Medulla oblongata (tissue), 1 donor: ENCODE measurements at regions not wholly inside any gene's neighbourhood (a gene's known extent, or its start where the extent isn't known, plus 50 kb on each side); places are given as distances from the start of the nearest gene placed in this dataset.

ENCODE experiments used
- DNase-seq: peaks from one replicate; pipeline ENCODE4 v3.0.0-alpha.2; 2015; ENCODE audit errors: extremely low spot score

DNA sequence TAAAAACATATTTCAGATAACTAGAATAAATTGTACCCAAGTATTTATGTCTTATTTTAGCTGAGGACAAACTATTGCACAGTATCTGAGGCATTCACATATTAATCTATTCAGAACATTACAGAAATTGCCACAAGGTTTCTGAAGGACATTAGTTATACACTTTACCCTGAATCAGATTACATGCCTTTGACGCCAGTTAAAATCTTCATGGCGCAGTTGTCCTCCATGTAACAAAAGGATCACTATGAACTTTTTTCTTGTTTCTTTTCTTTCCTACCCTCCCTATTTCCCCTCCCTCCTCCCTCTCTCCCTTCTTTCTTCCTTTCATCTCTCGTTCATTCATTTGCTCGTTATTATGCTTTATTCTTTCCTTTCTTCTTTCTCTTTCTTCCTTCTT is 176.6 kb upstream of the KITLG start:
- DNase-seq: no peak

DNA sequence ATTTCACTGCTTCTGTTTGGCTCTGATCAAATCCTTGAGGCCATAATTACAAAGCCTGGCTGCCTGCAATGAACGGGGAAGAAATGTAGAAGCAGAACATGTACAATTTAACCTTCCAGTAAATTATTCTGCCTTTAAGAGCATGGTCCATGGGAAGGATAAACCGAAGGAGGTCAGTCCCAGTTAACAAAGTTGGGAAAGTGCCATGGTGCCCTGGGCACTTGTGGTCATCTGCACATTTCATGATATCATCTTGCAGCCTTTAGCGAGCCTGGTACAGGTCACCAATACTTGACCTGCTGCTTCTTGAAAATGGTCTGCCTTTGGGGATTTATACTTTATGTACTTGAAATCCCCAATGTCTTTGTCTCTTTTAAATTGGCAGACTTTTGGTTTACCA is 175.9 kb upstream of the KITLG start:
- DNase-seq: no peak

DNA sequence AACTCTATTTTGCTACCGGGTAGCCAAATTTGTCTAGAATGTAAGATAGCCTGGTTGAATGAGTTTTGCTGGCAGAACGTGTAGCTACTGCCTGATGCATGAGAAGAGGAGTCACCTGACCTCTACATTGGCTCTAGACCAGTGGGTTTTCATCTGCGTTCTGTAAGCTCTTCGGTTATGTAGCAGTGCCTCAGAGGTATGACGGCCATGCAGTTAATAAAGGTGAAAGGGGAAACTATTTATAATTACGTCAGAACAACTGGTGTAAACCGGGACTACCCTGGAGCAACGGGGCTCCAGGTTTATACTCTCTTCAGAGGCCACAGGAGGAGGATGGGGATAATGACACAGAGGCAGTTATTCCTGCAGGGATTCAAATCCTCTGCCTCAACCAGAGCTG is 173.4 kb upstream of the KITLG start:
- no peak for DNase-seq

DNA sequence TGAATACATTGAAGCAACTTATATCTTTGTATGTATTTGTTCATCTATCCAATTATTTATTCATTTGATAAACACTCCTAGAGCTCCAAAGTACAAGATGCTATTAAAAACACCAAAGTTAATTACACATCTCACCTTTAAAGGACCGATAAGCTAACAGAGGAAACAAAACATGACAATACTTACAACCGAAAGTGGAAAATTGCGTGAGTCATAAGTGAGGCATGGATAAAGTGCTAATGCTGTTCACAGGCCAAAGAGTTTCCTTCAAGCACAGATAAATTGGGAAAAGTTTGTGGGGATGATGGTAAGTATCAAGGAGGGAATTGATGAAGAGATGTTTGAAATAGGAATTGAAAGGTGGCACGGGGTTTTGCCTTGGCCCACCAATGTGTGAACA is 172.8 kb upstream of the KITLG start:
- no peak for DNase-seq

DNA sequence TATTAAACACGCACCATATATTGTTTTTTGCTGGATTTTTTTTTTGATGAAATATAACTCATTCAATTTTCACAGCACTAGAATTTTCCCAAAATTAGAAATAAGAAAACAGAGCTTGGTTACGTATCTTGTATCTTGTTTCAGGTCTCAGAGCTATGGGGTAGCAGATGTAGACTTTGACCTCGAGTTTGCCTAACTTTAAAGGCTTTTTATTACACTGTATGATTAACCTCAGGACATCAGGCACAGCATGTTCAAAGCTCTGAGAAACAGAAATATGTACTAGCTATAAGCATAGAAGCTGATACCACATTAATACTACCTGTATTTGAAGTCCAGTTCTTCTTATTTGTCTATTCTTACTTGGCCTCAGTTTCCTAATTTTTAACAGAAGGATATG is 171.9 kb upstream of the KITLG start:
- no peak for DNase-seq

DNA sequence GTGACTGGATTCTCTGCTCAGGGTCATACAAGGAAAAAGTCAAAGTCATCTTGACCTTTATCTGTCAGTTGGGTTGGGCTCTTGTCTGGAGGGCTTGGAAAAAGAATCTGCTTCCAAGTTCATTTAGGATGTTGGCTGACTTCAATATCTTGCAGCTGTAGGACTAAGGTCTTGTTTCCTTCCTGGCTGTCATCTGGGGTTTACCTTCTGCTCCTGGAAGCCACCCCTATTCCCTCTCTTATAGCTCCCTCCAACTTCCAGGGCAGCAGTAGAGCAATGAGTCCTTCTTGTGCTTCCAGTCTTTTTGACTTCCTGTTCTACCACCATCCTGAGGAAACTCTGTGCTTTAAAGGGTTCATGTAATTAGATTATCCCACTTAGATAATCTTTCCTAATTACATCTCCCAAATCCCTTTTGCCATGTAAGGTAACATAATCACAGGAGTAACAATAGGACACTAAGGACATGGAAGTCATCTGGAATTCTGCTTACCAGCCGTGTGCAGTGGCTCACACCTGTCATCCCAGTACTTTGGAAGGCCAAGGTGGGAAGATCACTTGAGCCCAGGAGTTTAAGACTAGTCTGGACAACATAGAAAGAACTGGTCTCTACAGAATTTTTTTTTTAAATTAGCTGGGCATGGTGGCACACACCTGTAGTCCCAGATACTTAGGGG is 170.7 kb upstream of the KITLG start:
- DNase-seq: no peak

DNA sequence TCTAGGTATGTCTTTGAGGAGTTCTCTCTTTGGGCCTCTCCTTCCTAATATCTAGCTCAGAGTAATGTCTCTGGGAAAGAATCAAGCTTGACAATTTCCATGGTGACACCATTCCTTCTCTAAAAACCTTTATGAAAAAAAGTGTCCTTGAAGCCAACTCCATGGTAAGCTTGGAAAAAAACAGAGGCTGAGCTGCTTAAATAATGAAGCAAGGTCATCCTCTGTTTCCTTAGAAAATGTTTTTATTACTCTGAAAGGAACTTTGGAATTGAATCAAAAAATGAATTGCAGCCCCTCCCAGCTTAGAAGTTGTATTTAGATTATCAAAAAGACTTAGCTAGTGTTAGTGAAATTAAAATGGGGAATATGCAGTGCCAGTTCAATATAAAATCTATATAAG is 166.1 kb upstream of the KITLG start:
- peak; percentile 14 for DNase-seq

DNA sequence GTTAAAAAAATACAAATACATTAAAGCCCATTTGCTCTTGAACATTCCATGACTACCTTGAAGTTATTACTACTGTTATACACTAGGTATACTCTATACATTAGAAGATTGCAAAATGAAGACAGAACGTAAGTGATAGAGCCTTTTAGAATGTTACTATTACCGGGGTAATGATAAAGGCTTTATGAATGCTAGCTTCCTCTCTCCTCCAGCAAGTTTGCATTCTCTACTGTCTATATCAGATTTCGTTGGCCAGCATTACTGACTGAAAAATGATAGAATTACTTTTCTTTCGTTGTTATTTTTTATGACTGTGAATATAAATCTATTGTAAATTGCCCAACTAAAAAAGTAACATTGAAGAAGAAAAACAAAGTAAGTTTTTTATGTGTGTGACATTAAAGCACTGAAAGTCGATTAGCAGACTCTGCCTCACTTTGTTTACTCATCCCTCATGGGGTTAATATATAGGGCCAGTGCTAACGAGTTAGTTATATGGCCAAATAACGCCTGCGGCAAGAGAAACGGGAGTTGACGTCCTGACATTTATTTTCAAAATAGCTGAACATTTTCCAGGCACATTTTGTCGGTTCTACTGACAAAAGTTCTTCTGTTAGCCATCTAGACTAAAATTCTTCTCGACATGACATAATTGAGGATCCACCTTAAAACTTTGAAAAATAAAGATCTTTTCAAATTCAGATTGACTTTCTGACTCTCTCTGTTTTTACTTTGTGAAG is 163.8 kb upstream of the KITLG start:
- DNase-seq: no peak

DNA sequence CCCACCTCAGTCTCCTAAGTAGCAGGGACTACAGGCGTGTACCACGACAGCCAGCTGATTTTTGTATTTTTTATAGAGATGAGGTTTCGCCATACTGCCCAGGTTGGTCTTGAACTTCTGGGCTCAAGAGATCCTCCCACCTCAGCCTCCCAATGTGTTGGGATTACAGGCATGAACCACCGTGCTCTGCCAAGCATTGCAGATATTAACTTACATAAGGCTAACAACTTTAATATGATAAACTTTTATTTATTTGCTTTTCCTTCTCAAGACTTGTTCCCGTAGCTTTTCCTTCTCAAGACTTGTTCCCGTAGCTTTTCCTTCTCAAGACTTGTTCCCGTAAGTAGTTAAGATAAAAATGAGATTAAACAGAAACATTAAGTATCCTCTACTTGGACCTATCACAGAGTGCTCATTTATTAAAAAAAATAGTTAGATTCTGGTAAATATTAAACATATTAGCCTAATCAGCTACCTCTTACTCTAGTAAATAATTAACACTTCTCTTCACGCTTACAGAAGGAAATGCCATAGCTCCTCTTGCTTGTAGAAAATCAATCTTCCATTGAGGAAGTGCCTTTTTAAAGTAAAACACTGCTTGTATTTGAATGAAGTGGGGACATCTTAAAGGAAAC is 157.7 kb upstream of the KITLG start:
- DNase-seq: no peak

DNA sequence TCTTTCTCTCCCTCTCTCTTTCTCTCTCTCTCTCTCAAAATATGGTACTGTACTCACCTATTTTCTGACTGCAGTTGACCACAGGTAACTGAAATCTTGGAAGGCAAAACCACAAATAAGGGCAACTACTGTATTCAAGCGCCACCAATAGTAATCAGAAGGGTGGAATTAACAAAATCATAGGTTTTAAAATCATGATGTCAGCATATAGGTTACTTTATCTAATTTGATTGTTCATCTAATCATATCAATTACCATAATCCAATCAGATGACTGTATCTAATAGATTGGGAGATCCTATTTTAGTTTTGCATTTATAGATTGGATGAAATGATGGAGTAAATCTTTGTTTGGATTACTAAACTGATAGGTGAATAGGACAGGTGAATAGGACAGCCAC is 155.8 kb upstream of the KITLG start:
- DNase-seq: no peak

DNA sequence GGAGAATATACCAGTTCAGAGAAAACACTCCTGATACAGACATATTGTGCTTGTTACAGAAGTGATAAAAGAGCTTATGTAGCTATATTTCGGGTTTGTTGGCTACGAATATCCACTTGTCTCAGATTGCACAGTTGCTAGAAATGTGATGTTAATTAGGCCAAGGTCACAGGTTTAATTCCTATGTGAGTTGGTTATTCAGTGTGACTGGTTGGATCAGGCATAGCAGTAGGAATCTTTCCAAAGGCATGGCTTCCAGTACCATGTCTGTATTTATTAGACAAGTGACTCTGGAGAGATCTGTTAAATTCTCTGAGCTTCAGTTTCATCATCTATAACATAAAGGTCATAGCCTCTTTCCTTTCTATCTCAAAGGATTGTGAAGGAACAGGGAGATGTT is 152.7 kb upstream of the KITLG start:
- no peak for DNase-seq

DNA sequence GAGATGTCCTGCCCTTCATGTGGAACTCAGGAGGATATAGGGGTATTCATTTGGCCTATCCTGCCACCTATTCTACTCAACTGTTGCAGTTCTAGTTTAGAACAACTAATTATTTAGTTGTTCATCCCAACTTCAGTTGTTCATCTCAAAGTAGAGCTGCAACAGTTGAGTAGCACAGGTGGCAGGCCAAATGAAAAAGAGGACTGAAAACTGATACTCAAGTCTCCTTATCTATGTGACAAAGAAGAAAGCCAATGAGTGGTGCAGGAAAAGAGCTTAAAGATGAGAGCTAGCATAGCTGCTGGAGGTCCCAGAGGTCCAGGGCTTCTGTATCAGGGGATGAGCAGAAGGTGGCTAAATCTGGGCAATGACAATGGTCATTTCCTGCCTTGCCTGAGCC is 148.9 kb upstream of the KITLG start:
- DNase-seq: no peak

DNA sequence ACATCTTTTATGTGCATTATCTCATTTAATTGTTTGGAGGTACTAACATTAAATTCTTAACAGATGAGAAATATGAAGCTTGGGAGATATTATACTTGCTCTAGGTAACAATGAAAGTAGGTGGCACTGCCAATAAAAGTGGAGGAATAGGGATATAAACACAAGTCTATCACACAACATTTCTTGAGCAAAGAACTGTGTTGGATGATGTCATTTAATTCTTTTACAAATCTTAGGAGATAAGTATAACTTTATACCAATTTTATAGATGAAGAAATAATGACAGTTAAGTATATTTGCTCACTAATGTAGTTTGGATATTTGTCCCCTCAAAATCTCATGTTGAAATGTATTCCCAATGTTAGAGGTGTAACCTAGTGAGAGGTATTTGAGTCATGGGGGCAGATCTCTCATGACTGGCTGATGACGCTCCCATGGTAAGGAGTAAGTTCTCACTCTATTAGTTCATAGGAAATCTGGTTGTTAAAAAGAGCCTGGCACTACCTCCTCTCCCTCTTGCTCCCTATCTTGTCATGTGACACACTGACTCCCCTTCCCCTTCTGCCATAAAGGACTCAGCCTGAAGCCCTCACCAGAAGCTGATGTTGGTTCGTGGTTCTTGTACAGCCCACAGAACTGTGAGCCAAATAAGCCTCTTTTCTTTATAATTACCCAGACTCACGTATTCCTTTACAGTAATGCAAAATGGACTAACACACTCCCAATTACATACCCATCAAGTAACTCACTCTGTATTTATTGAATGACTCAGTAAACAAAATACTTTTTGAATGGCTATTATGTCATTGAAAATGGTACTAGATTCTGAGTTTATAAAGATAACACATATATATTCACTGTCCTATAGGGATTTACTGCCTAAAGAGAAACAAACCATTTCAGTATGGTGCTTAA is 146.8 kb upstream of the KITLG start:
- no peak for DNase-seq

DNA sequence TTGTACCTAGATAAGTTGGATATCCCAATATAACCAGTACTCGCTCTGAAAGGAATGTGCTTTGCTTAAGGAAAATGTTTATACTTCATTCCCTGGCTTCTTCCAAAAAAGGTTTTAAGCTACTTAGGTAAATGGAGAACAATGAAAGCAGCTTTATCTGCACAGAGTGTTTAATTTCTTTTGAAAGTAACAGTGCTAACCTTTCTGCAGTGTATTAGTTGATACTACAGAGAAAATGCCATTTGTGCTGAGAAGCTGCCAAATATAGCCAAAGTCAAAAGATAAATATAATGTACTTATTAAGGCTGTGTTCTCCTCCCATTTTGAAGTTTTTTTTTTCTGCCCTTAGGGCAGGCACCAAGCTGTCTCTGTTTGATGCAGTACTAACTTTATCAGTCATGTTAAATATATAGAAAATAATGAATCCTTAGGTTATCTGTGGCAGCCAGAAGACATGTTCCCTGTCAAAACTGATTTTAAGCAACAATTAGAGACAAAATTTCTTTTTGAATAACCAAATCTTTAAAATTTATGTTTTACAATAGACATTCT is 145.4 kb upstream of the KITLG start:
- no peak for DNase-seq

DNA sequence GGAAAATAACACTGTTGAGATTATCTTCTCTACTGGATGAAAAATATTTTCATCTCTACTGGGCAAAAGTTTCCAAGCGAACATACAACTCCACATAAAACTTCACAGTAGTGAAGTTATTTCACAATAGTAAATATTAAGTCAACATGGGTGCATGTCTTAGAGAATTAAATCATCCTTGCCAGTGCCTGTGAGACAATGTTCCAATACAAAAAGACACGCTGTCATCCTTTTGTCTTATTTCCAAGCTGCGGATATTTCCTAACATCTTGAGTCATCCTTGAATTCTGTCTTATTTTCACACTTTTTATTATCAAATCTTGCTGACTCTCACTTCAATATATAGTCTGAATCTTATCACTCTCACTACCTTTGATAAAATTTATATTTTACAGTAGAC is 142.9 kb upstream of the KITLG start:
- no peak for DNase-seq

DNA sequence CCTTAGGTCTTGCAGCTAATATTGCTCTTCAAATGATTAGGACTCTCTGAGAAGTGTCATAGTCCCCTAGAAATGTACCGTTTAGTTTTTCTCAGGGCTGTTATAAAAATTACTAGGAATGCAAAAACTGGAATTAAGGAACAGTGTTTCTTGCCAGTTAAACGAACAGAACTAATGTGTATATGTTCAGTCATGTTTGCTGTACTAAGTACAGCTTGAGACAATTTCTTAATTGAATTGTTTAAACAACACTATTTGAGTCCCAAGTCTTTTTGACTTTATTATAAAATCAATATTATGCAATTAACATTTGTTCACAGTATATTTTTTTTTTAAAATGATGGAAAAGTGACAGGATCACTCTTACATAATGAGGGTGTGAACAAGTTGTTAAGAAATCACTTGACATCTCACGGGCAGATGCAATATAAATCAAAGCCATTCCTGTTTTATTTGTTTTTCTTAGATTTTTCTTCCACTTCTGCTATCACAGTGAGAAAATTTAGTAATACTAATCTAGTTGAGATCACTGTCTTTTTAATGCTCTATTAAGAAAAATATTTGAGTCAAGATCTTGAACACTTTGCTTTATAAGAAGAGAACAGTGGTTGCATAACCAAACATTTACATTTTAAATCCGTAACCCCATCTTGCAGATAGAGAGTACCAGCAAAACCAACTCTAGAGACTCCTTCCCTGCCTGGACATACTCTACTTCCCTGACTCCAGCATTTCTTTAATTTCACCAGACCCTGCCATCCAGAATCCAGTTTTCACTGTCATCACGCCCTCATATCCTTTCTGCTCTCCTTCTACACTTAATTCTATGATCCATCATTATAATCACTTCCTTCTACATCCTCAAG is 140.7 kb upstream of the KITLG start:
- no peak for DNase-seq

DNA sequence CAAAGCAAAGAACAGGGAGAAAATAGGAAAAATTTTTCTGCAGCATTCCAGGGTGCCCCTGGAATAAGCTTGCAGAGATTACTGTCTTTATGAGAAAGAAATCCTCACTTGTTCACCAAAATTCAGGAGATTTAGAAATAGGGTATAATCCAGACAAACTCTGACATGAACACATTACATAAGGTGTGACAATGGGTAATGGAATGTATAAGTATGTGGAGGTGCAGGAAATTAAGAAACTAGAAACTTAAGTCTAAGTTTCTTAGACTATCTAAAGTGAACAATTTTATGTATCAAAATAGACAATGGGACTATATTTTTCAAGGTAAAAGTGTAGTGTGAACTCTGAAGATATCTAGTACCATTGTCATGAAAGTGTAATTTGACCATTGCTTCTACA is 140.0 kb upstream of the KITLG start:
- DNase-seq: no peak

DNA sequence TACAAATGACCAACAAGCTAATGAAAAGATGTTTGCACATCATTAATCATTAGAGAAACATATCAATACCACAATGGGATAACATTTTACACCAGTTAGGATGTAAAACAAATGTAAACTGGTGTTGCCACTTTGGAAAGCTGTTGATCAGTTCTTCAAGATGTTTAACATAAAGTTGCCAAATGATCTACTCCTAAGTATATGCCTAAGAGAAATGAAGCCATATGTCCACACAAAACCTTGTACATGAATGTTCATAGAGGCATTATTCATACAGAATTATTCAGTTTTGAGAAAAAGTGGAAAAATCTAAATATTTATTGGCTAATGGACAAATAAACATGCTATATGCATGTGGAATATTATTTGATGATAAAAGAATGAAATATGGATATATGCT is 136.9 kb upstream of the KITLG start:
- DNase-seq: no peak

DNA sequence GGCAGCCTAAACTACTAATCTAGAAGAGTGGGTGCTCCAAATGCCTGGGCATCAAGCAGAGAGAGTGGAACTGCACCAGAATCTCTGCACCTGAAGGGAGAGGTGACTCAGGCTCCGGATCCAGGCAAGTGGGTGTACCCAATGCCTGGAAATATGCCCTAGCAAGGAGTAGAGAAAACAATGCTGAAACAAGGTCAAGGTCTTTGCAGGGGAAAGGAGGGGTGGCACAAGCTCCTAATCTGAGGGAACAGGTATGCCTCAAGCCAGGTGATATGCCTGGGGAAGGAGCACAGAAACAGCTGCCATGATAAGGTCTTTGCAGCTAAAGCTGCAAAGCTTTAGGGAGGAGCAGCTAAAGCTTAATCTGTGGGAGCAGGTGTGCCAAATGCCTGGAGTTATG is 136.0 kb upstream of the KITLG start:
- no peak for DNase-seq

DNA sequence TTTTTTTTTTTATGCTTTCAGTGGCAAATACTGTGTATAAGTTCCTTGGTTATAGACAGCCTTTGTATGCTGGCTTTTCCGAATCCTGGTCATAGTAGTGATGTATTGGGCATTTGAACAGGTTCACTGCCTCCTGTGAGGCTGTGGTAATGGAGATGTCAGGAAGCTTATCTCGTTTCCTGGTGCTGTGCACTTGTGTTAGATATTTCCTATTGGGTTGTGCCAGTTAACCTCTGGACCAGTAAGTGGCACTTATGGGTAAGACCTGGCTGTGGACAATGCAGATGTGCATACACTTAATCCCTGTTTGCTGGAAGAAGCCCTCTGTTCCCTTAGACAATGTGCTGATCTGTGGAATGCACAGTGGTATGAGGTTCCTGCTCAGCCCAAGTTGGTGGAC is 135.4 kb upstream of the KITLG start:
- no peak for DNase-seq
